Small intestine (tissue), 7 donors: ENCODE measurements at regions not wholly inside any gene's neighbourhood (a gene's known extent, or its start where the extent isn't known, plus 50 kb on each side); places are given as distances from the start of the nearest gene placed in this dataset.

Experiments
- DNase-seq, 2 donors: peaks; one replicate each; pipeline versions ENCODE4 v3.0.0 to v3.0.0-alpha.2; 2013
- FAIRE-seq: peaks from 2 replicates; lab custom pipeline; 2012; peaks lifted over from hg19 to GRCh38; lab: Jason Lieb, UNC
- H3K27ac ChIP-seq, 3 donors: one replicate each; pipeline ENCODE4 v1.5.1; 2013; ENCODE audit warnings: low read length in 2 of 3, mild to moderate bottlenecking in 2 of 3, control low read depth in 1 of 3, inconsistent platforms in 1 of 3, low read depth in 1 of 3, moderate library complexity in 1 of 3
- H3K27me3 ChIP-seq, 3 donors: one replicate each; pipeline ENCODE4 v1.6.1; 2013; ENCODE audit warnings: low read length in 3 of 3, inconsistent platforms in 1 of 3; ENCODE audit not compliant: control insufficient read depth in 3 of 3, insufficient read depth in 3 of 3
- H3K36me3 ChIP-seq, 3 donors: one replicate each; pipeline ENCODE4 v1.6.1; 2013; ENCODE audit warnings: low read length in 3 of 3, inconsistent platforms in 1 of 3, low read depth in 1 of 3, mild to moderate bottlenecking in 1 of 3, moderate library complexity in 1 of 3; ENCODE audit not compliant: control insufficient read depth in 3 of 3, insufficient read depth in 2 of 3
- H3K4me1 ChIP-seq, 3 donors: one replicate each; pipeline ENCODE4 v1.6.1; 2013; ENCODE audit warnings: low read length in 2 of 3, inconsistent platforms in 1 of 3, low read depth in 1 of 3, mild to moderate bottlenecking in 1 of 3, moderate library complexity in 1 of 3; ENCODE audit not compliant: control insufficient read depth in 3 of 3, insufficient read depth in 2 of 3
- H3K4me3 ChIP-seq, 3 donors: one replicate each; pipeline ENCODE4 v1.5.1; 2013; ENCODE audit warnings: low read length in 3 of 3, control low read depth in 1 of 3, inconsistent platforms in 1 of 3, low read depth in 1 of 3, mild to moderate bottlenecking in 1 of 3, moderate library complexity in 1 of 3
- H3K9me3 ChIP-seq, 2 donors: one replicate each; pipeline ENCODE4 v1.6.1; 2013; ENCODE audit warnings: low read depth in 1 of 2, low read length in 1 of 2; ENCODE audit not compliant: control insufficient read depth in 2 of 2, insufficient read depth in 1 of 2
- WGBS, 3 donors: extraction: QIAGEN DNeasy Blood & Tissue Kit; methylation state at CpG; one replicate each; pipeline ENCODE4 v1.1.7; 2013; 5-methylcytosine and 5-hydroxymethylcytosine counted together
- donor health status: healthy with polysubstance abuse.
- donor health status: control.
- donor health status: control.
- donor health status: Bipolar disorder and iron deficiency.
- donor health status: healthy.

- DNase-seq = no peak
- FAIRE-seq = no peak
- no peak overlapping the region for H3K4me3 ChIP-seq
- H3K4me1 ChIP-seq = no peaks in the 10 kb centered on the region
- no peaks in the 10 kb centered on the region for H3K36me3 ChIP-seq
- no peak overlapping the region for H3K27ac ChIP-seq
- H3K9me3 ChIP-seq = no peaks in the 10 kb centered on the region
- WGBS, 3 donors = 87 to 95% (median 92%) methylated on average over 14 of the region's 14 CpGs
- H3K27me3 ChIP-seq = peaks cover 0 to 5% (median 0%) of the 10 kb centered on the region in 3 donors
These were observed 113.1 kb upstream of the GUCA2B start for GRCh38 chr1:42040159-42040558.

GRCh38 chr1:42038261-42038660 lies 114.9 kb upstream of the GUCA2B start:
- Histone ChIP-seq H3K9me3 (no peaks in the 10 kb centered on the region), H3K36me3 (no peaks in the 10 kb centered on the region), H3K27me3 (peaks cover 0 to 11% (median 0%) of the 10 kb centered on the region in 3 donors), H3K27ac (no peak overlapping the region), H3K4me3 (no peak overlapping the region), H3K4me1 (peaks cover 0 to 7% (median 4%) of the 10 kb centered on the region in 3 donors)
- WGBS, 3 donors = 81 to 87% (median 86%) methylated on average over 4 of the region's 4 CpGs
- DNase-seq = no peak
- FAIRE-seq = no peak

GRCh38 chr1:42037586-42037985 lies 115.6 kb upstream of the GUCA2B start:
- no peak for DNase-seq
- WGBS, 3 donors = 55 to 63% (median 59%) methylated on average over 3 of the region's 3 CpGs
- H3K4me3 ChIP-seq = no peak overlapping the region

GRCh38 chr1:42037161-42037560 lies 116.0 kb upstream of the GUCA2B start:
- no peak overlapping the region for H3K27ac ChIP-seq
- H3K27me3 ChIP-seq = peaks cover 0 to 14% (median 0%) of the 10 kb centered on the region in 3 donors
- DNase-seq (no peak), FAIRE-seq (no peak)
- H3K9me3 ChIP-seq = no peaks in the 10 kb centered on the region
- no peak overlapping the region for H3K4me3 ChIP-seq
- H3K36me3 ChIP-seq = no peaks in the 10 kb centered on the region
- WGBS, 3 donors = 21 to 51% (median 33%) methylated on average over 1 of the region's 1 CpG
- peaks cover 0 to 7% (median 4%) of the 10 kb centered on the region in 3 donors for H3K4me1 ChIP-seq

More at GRCh38 chr1:42037586-42037985, 115.6 kb upstream of the GUCA2B start:
- H3K9me3 ChIP-seq = no peaks in the 10 kb centered on the region
- H3K27me3 ChIP-seq = peaks cover 0 to 11% (median 0%) of the 10 kb centered on the region in 3 donors
- peaks cover 0 to 7% (median 4%) of the 10 kb centered on the region in 3 donors for H3K4me1 ChIP-seq
- no peaks in the 10 kb centered on the region for H3K36me3 ChIP-seq
- no peak for FAIRE-seq
- H3K27ac ChIP-seq = no peak overlapping the region

- whole genome bisulfite sequencing, 3 donors = 1 to 2% (median 1%) methylated on average over 43 to 60 of the region's 60 CpGs
- H3K27me3 ChIP-seq = peaks cover 0 to 15% (median 0%) of the 10 kb centered on the region in 3 donors
- H3K4me3 ChIP-seq = peak overlapping the region; percentile 63 to 88 (median 74)
- H3K4me1 ChIP-seq = peaks cover 0 to 7% (median 4%) of the 10 kb centered on the region in 3 donors
- peak overlapping the region in 1 of 3 donors; percentile 63 for H3K27ac ChIP-seq
- H3K36me3 ChIP-seq = no peaks in the 10 kb centered on the region
- peak; percentile 91 to 95 for DNase-seq
- no peak for FAIRE-seq
- H3K9me3 ChIP-seq = no peaks in the 10 kb centered on the region
These were observed 117.2 kb upstream of the GUCA2B start for GRCh38 chr1:42035830-42036604.

GRCh38 chr1:42035205-42035829 lies 116.6 kb upstream of the HIVEP3 start:
- Histone ChIP-seq H3K27ac (peak overlapping the region in 2 of 3 donors; percentile 3 to 52), H3K27me3 (peaks cover 0 to 15% (median 0%) of the 10 kb centered on the region in 3 donors), H3K36me3 (no peaks in the 10 kb centered on the region), H3K4me3 (peak overlapping the region; percentile 59 to 88 (median 74)), H3K9me3 (no peaks in the 10 kb centered on the region), H3K4me1 (peaks cover 0 to 7% (median 4%) of the 10 kb centered on the region in 3 donors)
- FAIRE-seq = no peak
- WGBS, 3 donors = 0% methylated on average over 36 to 66 of the region's 66 CpGs
- DNase-seq = peak in 1 of 2 donors; percentile 26

GRCh38 chr1:42034426-42034825 lies 115.7 kb upstream of the HIVEP3 start:
- H3K27ac ChIP-seq = no peak overlapping the region
- DNase-seq (peak in 1 of 2 donors; percentile 6), FAIRE-seq (no peak)
- H3K4me1 ChIP-seq = peaks cover 0 to 7% (median 4%) of the 10 kb centered on the region in 3 donors
- no peak overlapping the region for H3K4me3 ChIP-seq
- peaks cover 0 to 15% (median 0%) of the 10 kb centered on the region in 3 donors for H3K27me3 ChIP-seq
- H3K9me3 ChIP-seq = no peaks in the 10 kb centered on the region
- WGBS, 3 donors = 38 to 66% (median 58%) methylated on average over 6 of the region's 6 CpGs
- no peaks in the 10 kb centered on the region for H3K36me3 ChIP-seq

GRCh38 chr1:42033629-42034028 lies 114.9 kb upstream of the HIVEP3 start:
- no peak overlapping the region for H3K4me3 ChIP-seq
- WGBS, 3 donors = 15 to 53% (median 40%) methylated on average over 1 of the region's 1 CpG
- no peak for FAIRE-seq
- peaks cover 0 to 15% (median 0%) of the 10 kb centered on the region in 3 donors for H3K27me3 ChIP-seq
- H3K4me1 ChIP-seq = peaks cover 0 to 7% (median 4%) of the 10 kb centered on the region in 3 donors
- no peak overlapping the region for H3K27ac ChIP-seq
- no peaks in the 10 kb centered on the region for H3K9me3 ChIP-seq
- H3K36me3 ChIP-seq = no peaks in the 10 kb centered on the region
- DNase-seq = peak; percentile 16 to 46
